ENCODE measurements at regions not wholly inside any gene's neighbourhood (a gene's known extent, or its start where the extent isn't known, plus 50 kb on each side); places are given as distances from the start of the nearest gene placed in this dataset.

GRCh38 chr9:86445671-86446070 lies 91.5 kb upstream of the TUT7 start:
- DNase-seq (ENCODE audit: low read depth), result no peak

- no peak for DNase-seq (ENCODE audit: low read depth)
Measured at GRCh38 chr9:86443992-86444391, 89.8 kb upstream of the TUT7 start.

DNA sequence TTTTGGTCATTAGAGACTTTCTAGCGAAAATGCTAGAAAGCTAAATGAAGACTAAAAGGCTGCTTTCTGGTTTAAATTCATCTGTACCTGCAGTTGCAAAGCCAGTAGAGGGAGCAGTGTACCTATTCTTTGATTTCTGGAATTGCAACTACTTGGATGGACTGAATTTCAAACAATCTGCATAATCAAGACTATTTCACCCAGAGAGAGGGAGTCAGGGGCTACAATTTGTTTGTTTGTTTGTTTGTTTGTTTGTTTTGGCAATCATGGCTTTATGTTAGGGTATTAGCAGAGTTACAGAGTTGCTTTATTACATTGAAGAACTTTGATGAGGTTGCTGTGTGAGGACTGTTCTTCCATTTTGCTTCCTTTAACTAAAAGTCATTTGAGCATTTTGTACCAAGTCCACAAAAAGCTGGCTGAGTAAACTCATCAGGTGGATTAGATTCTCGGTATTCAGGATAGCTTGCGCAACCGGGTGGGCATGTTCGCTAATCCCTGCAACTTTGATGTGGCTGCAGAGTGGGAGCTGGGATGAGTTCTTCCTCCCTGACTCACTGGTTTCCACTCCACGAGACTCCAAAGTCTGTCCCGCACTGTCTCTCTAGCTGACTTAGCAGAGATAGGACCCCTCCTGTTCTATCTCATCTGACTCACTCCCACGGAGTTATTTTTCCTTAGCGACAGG lies 80.0 kb upstream of the TUT7 start:
- DNase-seq (ENCODE audit: low read depth), result peak; percentile 60

DNA sequence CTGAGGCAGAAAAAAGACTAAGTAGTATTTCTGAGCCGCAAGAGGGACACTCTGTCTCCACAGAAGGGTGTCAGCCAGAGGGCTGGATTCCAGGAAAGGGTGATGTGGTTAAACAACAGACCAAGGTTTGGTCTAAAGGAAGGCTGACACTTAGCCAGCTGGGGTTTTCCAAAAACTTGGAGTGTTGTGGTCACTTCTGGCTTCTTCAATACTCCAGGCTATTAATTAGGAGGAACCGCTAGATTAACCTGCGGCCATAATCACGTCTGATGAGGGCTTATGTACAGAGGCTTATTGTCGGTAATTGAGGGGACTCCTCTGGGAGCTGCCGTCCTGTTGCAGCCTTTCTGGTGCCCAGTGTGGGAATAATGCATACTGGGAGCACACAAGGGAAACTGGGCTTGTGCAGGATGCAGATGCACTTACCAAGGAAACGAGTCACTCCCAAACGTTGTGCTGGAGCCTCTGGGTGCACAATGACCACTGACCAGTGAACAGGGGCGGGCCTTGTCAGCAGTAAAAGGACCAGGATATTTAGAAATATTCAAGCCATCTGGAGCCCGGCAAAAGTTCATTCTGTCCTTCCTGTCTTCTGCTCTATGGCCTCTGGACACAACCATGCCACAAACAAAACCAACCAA lies 70.2 kb upstream of the TUT7 start:
- no peak for DNase-seq (ENCODE audit: low read depth)

- no peak for DNase-seq (ENCODE audit: low read depth)
Measured at GRCh38 chr9:86413971-86414880, 60.0 kb upstream of the TUT7 start.

- DNase-seq (ENCODE audit: low read depth), result no peak
Measured at GRCh38 chr9:86410281-86410680, 56.1 kb upstream of the TUT7 start.

GRCh38 chr9:86408121-86408520 lies 53.9 kb upstream of the TUT7 start:
- no peak for DNase-seq (ENCODE audit: low read depth)

- no peak for DNase-seq (ENCODE audit: low read depth)
Measured at GRCh38 chr9:86407022-86407421, 52.8 kb upstream of the TUT7 start.

- no peak for DNase-seq (ENCODE audit: low read depth)
Measured at GRCh38 chr9:86406366-86406765, 52.2 kb upstream of the TUT7 start.

DNA sequence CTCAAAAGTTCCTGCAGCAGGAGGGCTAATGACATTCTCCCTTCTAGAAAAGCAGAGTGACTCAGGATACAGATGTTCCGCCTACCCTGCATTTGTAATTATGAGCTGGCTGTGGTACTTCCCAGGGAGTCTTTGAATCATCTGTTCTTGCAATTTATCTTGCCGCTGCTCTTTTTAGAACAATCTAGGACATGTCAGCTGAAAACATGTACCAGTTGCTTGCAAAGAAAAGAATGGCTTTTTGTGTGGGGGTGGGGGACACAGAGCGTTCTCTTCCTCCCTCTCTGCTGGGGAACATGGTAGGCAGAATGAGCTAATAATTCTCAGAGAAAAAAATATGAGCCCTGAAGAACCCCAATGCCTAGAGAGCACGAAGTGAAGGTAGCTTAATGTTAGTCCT lies 51.7 kb upstream of the TUT7 start:
- peak; percentile 84 for DNase-seq (ENCODE audit: low read depth)

DNA sequence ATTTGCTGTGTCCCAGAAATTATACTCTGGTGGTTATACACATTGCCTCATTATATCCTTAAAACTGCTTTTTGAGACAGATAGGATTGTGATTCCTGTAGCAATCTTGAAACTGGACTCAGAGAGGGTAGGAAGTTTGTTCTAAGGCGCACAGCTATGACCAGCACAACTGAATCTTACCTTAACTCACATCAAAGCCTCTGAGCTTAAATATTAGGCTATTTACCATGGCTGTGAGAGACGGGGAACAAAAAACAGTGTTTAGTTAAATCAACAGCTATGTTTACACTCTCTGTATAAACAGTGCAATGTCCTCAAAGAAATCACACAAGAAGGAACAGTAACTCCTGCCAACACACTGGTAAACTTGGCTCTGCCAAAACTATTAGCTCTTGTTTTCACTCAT lies 50.9 kb upstream of the TUT7 start:
- no peak for DNase-seq (ENCODE audit: low read depth)

All from stromal cell of bone marrow (primary cell).